ENCODE measurements at regions not wholly inside any gene's neighbourhood (a gene's known extent, or its start where the extent isn't known, plus 50 kb on each side); places are given as distances from the start of the nearest gene placed in this dataset.

- Histone ChIP-seq H3K23me2 (ENCODE audit: insufficient read length, low read depth, low read length, poor library complexity, severe bottlenecking) (no peaks in the 10 kb centered on the region), H3K14ac (ENCODE audit: insufficient read depth, low read length) (no peak overlapping the region; the same call in 1 of the 2 replicates), H3K18ac (ENCODE audit: insufficient read length, low read depth, low read length) (no peak overlapping the region), H2BK120ac (ENCODE audit: low read depth, low read length, poor library complexity, severe bottlenecking) (no peak overlapping the region), H4K91ac (ENCODE audit: insufficient read length, low read depth, low read length) (no peak overlapping the region), H2BK20ac (ENCODE audit: low read depth, low read length, poor library complexity, severe bottlenecking) (no peak overlapping the region), H3K79me2 (ENCODE audit: insufficient read depth, low read length) (no peaks in the 10 kb centered on the region), H2AFZ (ENCODE audit: low read length) (no peak overlapping the region), H3K4ac (ENCODE audit: low read depth, low read length) (no peak overlapping the region), H4K8ac (replicated peaks; ENCODE audit: insufficient read length, low read depth, low read length) (no peak overlapping the region), H2BK5ac (ENCODE audit: insufficient read length, low read length) (no peak overlapping the region), H3K79me1 (ENCODE audit: insufficient read depth, low read depth, low read length, poor library complexity, severe bottlenecking) (no peaks in the 10 kb centered on the region), H3K56ac (ENCODE audit: insufficient read length, low read depth, low read length) (no peak overlapping the region), H3T11ph (ENCODE audit: low read length) (no peak overlapping the region), H2AK5ac (ENCODE audit: insufficient read length, low read length) (no peak overlapping the region), H3K27ac (ENCODE audit: insufficient read length, low read depth, low read length) (no peak overlapping the region), H3K9me3 (ENCODE audit: control insufficient read depth, low read depth, low read length) (no peaks in the 10 kb centered on the region), H4K5ac (ENCODE audit: insufficient read length, low read depth, low read length) (no peak overlapping the region), H4K20me1 (ENCODE audit: control insufficient read depth, insufficient read depth, insufficient read length) (no peaks in the 10 kb centered on the region), H2BK15ac (ENCODE audit: low read depth, low read length) (no peak overlapping the region), H3K23ac (ENCODE audit: insufficient read length, low read depth, low read length) (no peak overlapping the region), H3K9ac (ENCODE audit: extremely low read depth, insufficient read length, low read length) (no peak overlapping the region), H3K4me2 (ENCODE audit: insufficient read depth, insufficient read length, low read length) (no peak overlapping the region), H3K27me3 (ENCODE audit: insufficient read depth, low read length) (no peaks in the 10 kb centered on the region), H2BK12ac (ENCODE audit: insufficient read length, low read depth, low read length) (no peak overlapping the region), H3K4me1 (ENCODE audit: insufficient read depth, low read length) (no peaks in the 10 kb centered on the region)
- H3K36me3 Mint-ChIP-seq (ENCODE audit: insufficient read depth in 1 of 3, low read depth in 3 of 3) = peaks cover 0 to 3% (median 0%) of the 10 kb centered on the region in 3 experiments; a peak in 3 of 7 replicates
- H3K27me3 Mint-ChIP-seq (ENCODE audit: low read depth) = no peaks in the 10 kb centered on the region
- H3K27ac Mint-ChIP-seq = no peak overlapping the region; a peak in 1 of 7 replicates
- WGBS (ENCODE audit: extremely low coverage, insufficient read length, low lambda C conversion rate) = no CpG with 5 or more reads among the region's 2 CpGs
- no peak for TF ChIP-seq CTCF (conservative IDR thresholded peaks at IDR 0.05)
- H3K9me3 Mint-ChIP-seq = peaks cover 3 to 7% of the 10 kb centered on the region in 2 experiments; a peak in 4 of 5 replicates
- H3K4me3 Mint-ChIP-seq = no peak overlapping the region
- no peaks in the 10 kb centered on the region for H3K4me1 Mint-ChIP-seq
- DNase-seq = no peak
These were observed 482.6 kb downstream of the PIK3C3 start for GRCh38 chr18:42437646-42438045.
